Glutamatergic neuron (in vitro differentiated cells): ENCODE measurements at regions not wholly inside any gene's neighbourhood (a gene's known extent, or its start where the extent isn't known, plus 50 kb on each side); places are given as distances from the start of the nearest gene placed in this dataset.

Source experiments
- DNase-seq: peaks from one replicate; pipeline ENCODE4 v3.0.0; 2022
- H3K27ac Mint-ChIP-seq: one replicate; pipeline ENCODE4 v1.8.0; 2020; ENCODE audit warnings: mild to moderate bottlenecking, mixed read lengths, inconsistent platforms; ENCODE audit not compliant: unreplicated experiment
- H3K27me3 Mint-ChIP-seq: one replicate; pipeline ENCODE4 v1.8.0; 2020; ENCODE audit warnings: mild to moderate bottlenecking, moderate library complexity, mixed read lengths, inconsistent platforms; ENCODE audit not compliant: unreplicated experiment
- H3K36me3 Mint-ChIP-seq: one replicate; pipeline ENCODE4 v1.8.0; 2020; ENCODE audit warnings: mild to moderate bottlenecking, mixed read lengths, inconsistent platforms; ENCODE audit not compliant: unreplicated experiment
- H3K4me1 Mint-ChIP-seq: one replicate; pipeline ENCODE4 v1.8.0; 2020; ENCODE audit warnings: mild to moderate bottlenecking, low read depth, mixed read lengths, inconsistent platforms; ENCODE audit not compliant: unreplicated experiment
- H3K4me3 Mint-ChIP-seq: one replicate; pipeline ENCODE4 v1.8.0; 2020; ENCODE audit warnings: mild to moderate bottlenecking, mixed read lengths, inconsistent platforms; ENCODE audit not compliant: unreplicated experiment
- H3K9me3 Mint-ChIP-seq: one replicate; pipeline ENCODE4 v1.8.0; 2020; ENCODE audit warnings: mild to moderate bottlenecking, moderate library complexity, mixed read lengths, inconsistent platforms; ENCODE audit not compliant: unreplicated experiment
- CTCF ChIP-seq: fragments of 200-600 bp; sonication (generic); IDR thresholded peaks from one replicate; pipeline ENCODE4 v1.5.0; 2021; ENCODE audit not compliant: partially characterized antibody, unreplicated experiment

- DNase-seq, result no peak
- H3K27ac Mint-ChIP-seq, result no peak overlapping the region
These were observed 268.4 kb upstream of the AMIGO2 start for GRCh38 chr12:47348206-47348605.

GRCh38 chr12:47346251-47347019, 266.7 kb upstream of the AMIGO2 start:
- no peaks in the 10 kb centered on the region for H3K27me3 Mint-ChIP-seq
- TF ChIP-seq CTCF, result no peak
- H3K27ac Mint-ChIP-seq, result no peak overlapping the region
- no peaks in the 10 kb centered on the region for H3K4me1 Mint-ChIP-seq
- DNase-seq, result no peak
- H3K4me3 Mint-ChIP-seq, result no peak overlapping the region
- H3K9me3 Mint-ChIP-seq, result no peaks in the 10 kb centered on the region
- H3K36me3 Mint-ChIP-seq, result no peaks in the 10 kb centered on the region

More at GRCh38 chr12:47348206-47348605, 268.4 kb upstream of the AMIGO2 start:
- no peak overlapping the region for H3K4me3 Mint-ChIP-seq
- no peaks in the 10 kb centered on the region for H3K27me3 Mint-ChIP-seq
- H3K9me3 Mint-ChIP-seq, result no peaks in the 10 kb centered on the region
- no peaks in the 10 kb centered on the region for H3K36me3 Mint-ChIP-seq
- no peak for TF ChIP-seq CTCF
- H3K4me1 Mint-ChIP-seq, result no peaks in the 10 kb centered on the region

- Mint-ChIP-seq H3K27ac (no peak overlapping the region), H3K9me3 (no peaks in the 10 kb centered on the region), H3K4me1 (no peaks in the 10 kb centered on the region), H3K4me3 (no peak overlapping the region), H3K36me3 (no peaks in the 10 kb centered on the region), H3K27me3 (no peaks in the 10 kb centered on the region)
- no peak for TF ChIP-seq CTCF
- no peak for DNase-seq
These were observed 264.2 kb upstream of the AMIGO2 start for GRCh38 chr12:47343684-47344567.

- Mint-ChIP-seq H3K36me3 (peaks cover 5% of the 10 kb centered on the region), H3K4me1 (no peaks in the 10 kb centered on the region), H3K4me3 (no peak overlapping the region), H3K27me3 (no peaks in the 10 kb centered on the region), H3K9me3 (no peaks in the 10 kb centered on the region), H3K27ac (no peak overlapping the region)
- no peak for DNase-seq
- TF ChIP-seq CTCF, result no peak
These were observed 260.8 kb upstream of the AMIGO2 start for GRCh38 chr12:47340411-47341015.
